D721Med (cell line): ENCODE measurements at regions not wholly inside any gene's neighbourhood (a gene's known extent, or its start where the extent isn't known, plus 50 kb on each side); places are given as distances from the start of the nearest gene placed in this dataset.

ENCODE experiments used
- DNase-seq: peaks from one replicate; pipeline ENCODE4 v3.0.0; 2011; ENCODE audit warnings: low spot score; ENCODE audit not compliant: insufficient read length
- FAIRE-seq: peaks from 2 replicates; lab custom pipeline; 2011; peaks lifted over from hg19 to GRCh38; lab: Jason Lieb, UNC
- TF ChIP-seq, protein P1 (sequence below): IDR thresholded peaks from 2 replicates; pipeline ENCODE4 v1.5.1; 2012; ENCODE audit warnings: mild to moderate bottlenecking, control low read depth; ENCODE audit not compliant: insufficient read depth; ENCODE audit errors: missing control alignments

GRCh38 chr15:97092656-97093055 is 762.2 kb downstream of the NR2F2 start:
- TF ChIP-seq, protein P1, sequence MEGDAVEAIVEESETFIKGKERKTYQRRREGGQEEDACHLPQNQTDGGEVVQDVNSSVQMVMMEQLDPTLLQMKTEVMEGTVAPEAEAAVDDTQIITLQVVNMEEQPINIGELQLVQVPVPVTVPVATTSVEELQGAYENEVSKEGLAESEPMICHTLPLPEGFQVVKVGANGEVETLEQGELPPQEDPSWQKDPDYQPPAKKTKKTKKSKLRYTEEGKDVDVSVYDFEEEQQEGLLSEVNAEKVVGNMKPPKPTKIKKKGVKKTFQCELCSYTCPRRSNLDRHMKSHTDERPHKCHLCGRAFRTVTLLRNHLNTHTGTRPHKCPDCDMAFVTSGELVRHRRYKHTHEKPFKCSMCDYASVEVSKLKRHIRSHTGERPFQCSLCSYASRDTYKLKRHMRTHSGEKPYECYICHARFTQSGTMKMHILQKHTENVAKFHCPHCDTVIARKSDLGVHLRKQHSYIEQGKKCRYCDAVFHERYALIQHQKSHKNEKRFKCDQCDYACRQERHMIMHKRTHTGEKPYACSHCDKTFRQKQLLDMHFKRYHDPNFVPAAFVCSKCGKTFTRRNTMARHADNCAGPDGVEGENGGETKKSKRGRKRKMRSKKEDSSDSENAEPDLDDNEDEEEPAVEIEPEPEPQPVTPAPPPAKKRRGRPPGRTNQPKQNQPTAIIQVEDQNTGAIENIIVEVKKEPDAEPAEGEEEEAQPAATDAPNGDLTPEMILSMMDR: no peak
- no peak for FAIRE-seq
- DNase-seq: no peak

DNA sequence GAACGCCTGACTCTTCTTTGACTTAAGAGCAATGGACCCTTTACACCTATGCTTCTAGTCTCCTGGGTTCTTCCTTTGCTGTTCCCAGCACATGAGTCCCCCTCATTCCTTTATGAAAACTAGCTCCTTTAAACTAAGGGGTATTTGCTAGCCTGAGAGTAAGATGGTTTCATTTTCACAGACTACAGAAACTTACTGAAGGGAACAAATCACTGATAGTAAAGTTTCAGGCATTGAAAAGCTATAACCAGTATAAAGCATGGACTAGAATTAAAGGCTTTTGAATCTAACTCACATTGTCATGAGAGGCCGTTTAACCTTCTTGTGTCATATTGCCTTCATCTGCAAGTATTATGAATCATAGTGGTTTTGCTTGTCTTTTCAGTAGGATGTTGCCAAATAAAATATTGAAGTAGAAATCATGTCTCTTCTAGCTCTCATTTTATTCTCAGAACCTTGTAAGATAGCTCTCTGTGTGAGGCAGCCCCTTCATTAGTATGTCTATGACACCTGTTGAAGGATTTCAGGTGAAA is 765.9 kb downstream of the NR2F2 start:
- DNase-seq (no peak), FAIRE-seq (no peak)
- TF ChIP-seq, protein P1: no peak

DNA sequence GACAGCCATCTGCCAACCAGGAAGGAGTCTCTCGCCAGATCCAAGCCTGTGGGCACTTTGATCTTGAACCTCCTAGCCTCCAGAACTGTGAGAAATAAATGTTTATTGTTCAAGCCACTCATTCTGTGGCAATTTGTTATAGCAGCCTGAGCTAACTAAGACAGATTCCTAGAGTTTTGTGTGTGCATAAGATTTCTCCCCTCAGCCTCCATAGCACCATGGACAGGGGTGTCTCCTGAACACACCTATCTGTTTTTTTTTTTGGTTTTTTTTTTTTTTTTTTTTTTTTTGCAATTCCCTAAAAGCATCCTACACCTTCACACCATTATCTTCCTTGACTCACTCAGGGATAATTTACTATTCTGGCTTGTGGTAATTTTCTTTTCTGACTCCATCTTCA is 768.5 kb downstream of the NR2F2 start:
- no peak for FAIRE-seq
- no peak for DNase-seq
- TF ChIP-seq, protein P1: no peak

GRCh38 chr15:97101572-97101971 is 771.1 kb downstream of the NR2F2 start:
- FAIRE-seq (no peak), DNase-seq (no peak)
- TF ChIP-seq, protein P1: no peak

GRCh38 chr15:97114900-97115760 is 784.6 kb downstream of the NR2F2 start:
- FAIRE-seq: no peak
- DNase-seq: no peak
- TF ChIP-seq, protein P1: no peak

DNA sequence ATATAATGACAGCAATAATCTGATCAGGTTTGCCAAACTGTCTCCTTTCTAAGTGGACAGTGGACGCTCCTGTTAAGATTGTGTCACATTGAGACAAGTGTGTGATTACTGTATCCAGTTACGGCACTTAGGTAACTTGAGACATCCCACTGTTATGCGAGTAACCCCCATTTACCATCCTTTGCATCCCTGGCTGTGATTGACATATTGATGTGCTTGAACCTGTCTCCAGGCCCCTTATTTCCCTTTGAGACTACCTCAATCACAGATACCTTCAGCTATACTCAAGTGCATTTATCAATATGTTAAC is 785.2 kb downstream of the NR2F2 start:
- no peak for DNase-seq
- TF ChIP-seq, protein P1: no peak
- no peak for FAIRE-seq

DNA sequence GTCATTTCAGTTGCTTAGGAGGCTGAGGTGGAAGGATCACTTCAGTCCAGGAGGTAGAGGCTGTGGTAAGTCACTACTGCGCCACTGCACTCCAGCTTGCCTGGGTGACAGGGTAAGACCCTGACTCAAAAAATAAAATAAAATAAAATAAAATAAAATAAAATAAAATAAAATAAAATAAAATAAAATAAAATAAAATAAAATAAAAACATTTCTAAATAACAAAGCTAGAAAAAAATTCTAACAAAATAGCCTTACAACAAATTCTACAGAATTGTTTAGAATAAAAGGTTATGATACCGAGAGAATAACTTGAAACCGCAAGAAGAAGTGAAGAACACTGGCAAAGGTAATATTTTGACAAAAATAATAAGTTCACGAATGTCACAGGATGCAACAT is 794.3 kb downstream of the NR2F2 start:
- DNase-seq (no peak), FAIRE-seq (no peak)
- TF ChIP-seq, protein P1: no peak
